ENCODE measurements at regions not wholly inside any gene's neighbourhood (a gene's known extent, or its start where the extent isn't known, plus 50 kb on each side); places are given as distances from the start of the nearest gene placed in this dataset.

DNA sequence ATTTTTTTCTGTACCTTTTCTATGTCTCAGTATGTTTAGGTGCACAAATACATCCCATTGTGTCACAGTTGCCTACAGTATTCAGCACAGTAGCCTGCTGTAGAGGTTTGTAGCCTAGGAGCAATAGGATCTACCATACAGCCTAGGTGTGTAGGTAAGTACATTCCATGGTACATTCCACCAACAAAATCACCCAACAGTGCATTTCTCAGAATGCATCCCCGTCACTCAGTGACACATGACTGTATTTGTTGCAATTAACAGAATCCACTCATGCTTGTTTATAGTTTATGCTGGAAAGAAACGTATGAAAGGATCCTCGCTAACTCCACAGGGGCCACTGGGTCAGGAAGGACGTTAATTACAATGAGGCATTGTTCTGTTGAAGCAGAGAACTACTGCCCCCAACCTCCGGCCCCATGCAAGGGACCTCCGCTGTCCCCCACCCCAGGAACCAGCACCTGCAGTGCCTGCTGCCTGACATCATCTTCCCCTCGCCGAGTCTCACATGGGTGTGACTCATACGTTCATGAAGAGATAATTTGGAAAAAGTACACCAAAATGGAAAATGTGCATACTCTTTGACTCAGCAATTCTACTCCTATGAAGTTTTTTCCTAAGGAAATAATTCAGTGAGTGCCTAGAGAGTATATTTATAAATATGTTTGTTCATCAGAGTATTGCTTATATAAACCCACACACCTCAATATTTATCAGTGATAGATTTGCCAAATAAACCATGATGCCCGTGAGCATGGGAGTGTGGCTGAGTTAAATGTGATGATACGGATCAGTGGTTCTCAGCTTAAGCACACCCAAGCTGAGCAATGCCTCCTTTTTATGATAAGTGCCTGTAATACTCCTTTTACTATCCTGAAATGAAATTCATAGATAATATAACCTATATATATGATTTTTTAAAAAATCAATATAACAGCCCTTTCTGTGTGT is 156.4 kb upstream of the ECI2 start (continued):
- TF ChIP-seq ZFX (CRISPR knock-in tag; IDR thresholded peaks at IDR 0.05) (no peak), FOS (IDR thresholded peaks at IDR 0.05; ENCODE audit: extremely low read depth, insufficient read length) (peak; percentile 60), CTCFL (IDR thresholded peaks at IDR 0.05; ENCODE audit: borderline replicate concordance, insufficient read depth, low read depth, low read length, poor library complexity, severe bottlenecking) (no peak), XRCC5 (IDR thresholded peaks at IDR 0.05; ENCODE audit: low read depth, low read length) (no peak), TAL1 (IDR thresholded peaks at IDR 0.05) (no peak), TCF7L2 (IDR thresholded peaks at IDR 0.05; ENCODE audit: low read depth, low read length) (no peak), HMGN3 (IDR thresholded peaks at IDR 0.05; ENCODE audit: borderline replicate concordance, extremely low read depth, insufficient read length, low read depth, low read length) (no peak), CC2D1A (IDR thresholded peaks at IDR 0.05) (no peak), GTF2F1 (IDR thresholded peaks at IDR 0.05; ENCODE audit: low read depth, low read length) (no peak), TRIM24 (IDR thresholded peaks at IDR 0.05) (peak; percentile 31 to 73; a peak in 3 of 4 replicates), SOX6 (IDR thresholded peaks at IDR 0.05) (peak; percentile 50; the same call in 1 of the 2 replicates), ZBTB43 (CRISPR knock-in tag; IDR thresholded peaks at IDR 0.05) (no peak), POLR2AphosphoS2 (IDR thresholded peaks at IDR 0.05; ENCODE audit: low read length) (no peak), PTBP1 (IDR thresholded peaks at IDR 0.05; ENCODE audit: low read depth, low read length) (no peak), ZEB2 (IDR thresholded peaks at IDR 0.05) (peak; percentile 58; the same call in 1 of the 2 replicates), NR4A1 (CRISPR knock-in tag; IDR thresholded peaks at IDR 0.05) (no peak), NR4A1 (tag; IDR thresholded peaks at IDR 0.05) (no peak)
- TF ChIP-seq, protein P1, sequence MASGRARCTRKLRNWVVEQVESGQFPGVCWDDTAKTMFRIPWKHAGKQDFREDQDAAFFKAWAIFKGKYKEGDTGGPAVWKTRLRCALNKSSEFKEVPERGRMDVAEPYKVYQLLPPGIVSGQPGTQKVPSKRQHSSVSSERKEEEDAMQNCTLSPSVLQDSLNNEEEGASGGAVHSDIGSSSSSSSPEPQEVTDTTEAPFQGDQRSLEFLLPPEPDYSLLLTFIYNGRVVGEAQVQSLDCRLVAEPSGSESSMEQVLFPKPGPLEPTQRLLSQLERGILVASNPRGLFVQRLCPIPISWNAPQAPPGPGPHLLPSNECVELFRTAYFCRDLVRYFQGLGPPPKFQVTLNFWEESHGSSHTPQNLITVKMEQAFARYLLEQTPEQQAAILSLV (tag; IDR thresholded peaks at IDR 0.05) = no peak
- TF ChIP-seq, protein P2, sequence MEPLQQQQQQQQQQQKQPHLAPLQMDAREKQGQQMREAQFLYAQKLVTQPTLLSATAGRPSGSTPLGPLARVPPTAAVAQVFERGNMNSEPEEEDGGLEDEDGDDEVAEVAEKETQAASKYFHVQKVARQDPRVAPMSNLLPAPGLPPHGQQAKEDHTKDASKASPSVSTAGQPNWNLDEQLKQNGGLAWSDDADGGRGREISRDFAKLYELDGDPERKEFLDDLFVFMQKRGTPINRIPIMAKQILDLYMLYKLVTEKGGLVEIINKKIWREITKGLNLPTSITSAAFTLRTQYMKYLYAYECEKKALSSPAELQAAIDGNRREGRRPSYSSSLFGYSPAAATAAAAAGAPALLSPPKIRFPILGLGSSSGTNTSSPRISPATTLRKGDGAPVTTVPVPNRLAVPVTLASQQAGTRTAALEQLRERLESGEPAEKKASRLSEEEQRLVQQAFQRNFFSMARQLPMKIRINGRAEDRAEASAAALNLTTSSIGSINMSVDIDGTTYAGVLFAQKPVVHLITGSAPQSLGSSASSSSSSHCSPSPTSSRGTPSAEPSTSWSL (CRISPR knock-in tag; IDR thresholded peaks at IDR 0.05; ENCODE audit: borderline replicate concordance) = no peak

All from K562 (cell line).